MCF 10A (cell line): ENCODE measurements at regions not wholly inside any gene's neighbourhood (a gene's known extent, or its start where the extent isn't known, plus 50 kb on each side); places are given as distances from the start of the nearest gene placed in this dataset.

Experiments used
- BruUV-seq: library from RNA; stranded (reverse); fragments of 400-500 nt; replicated peaks from 2 replicates; lab custom pipeline; 2021; lab: Mats Ljungman, UMichigan
- CTCF ChIA-PET: fragments of 300-600 bp; sonication (Branson Sonifier 250); formaldehyde crosslinking; extraction: SDS; loops from one replicate; lab custom pipeline; 2021; ENCODE audit warnings: antibody characterized with exemption, inconsistent platforms; lab: Yijun Ruan, JAX
- POLR2A ChIA-PET: fragments of 300-600, 350-650 bp; sonication (Branson Sonifier 250); formaldehyde crosslinking; extraction: SDS; loops from one replicate; lab custom pipeline; 2020; ENCODE audit warnings: antibody characterized with exemption, inconsistent platforms; lab: Yijun Ruan, JAX
- DNase-seq: peaks from one replicate; pipeline ENCODE4 v3.0.0-alpha.2; 2018; ENCODE audit not compliant: unreplicated experiment
- H3K27ac Mint-ChIP-seq: one replicate; pipeline ENCODE4 v1.8.0; 2022; ENCODE audit warnings: mild to moderate bottlenecking, low read depth, mixed read lengths; ENCODE audit not compliant: unreplicated experiment
- H3K27me3 Mint-ChIP-seq: one replicate; pipeline ENCODE4 v1.8.0; 2022; ENCODE audit warnings: mixed read lengths; ENCODE audit not compliant: insufficient read depth, unreplicated experiment
- H3K36me3 Mint-ChIP-seq: one replicate; pipeline ENCODE4 v1.8.0; 2022; ENCODE audit warnings: mild to moderate bottlenecking, moderate library complexity, mixed read lengths; ENCODE audit not compliant: insufficient read depth, unreplicated experiment
- H3K4me1 Mint-ChIP-seq: one replicate; pipeline ENCODE4 v1.8.0; 2022; ENCODE audit warnings: mixed read lengths; ENCODE audit not compliant: insufficient read depth, unreplicated experiment
- H3K4me3 Mint-ChIP-seq: one replicate; pipeline ENCODE4 v1.8.0; 2022; ENCODE audit warnings: mild to moderate bottlenecking, moderate library complexity, mixed read lengths; ENCODE audit not compliant: unreplicated experiment
- H3K9me3 Mint-ChIP-seq: one replicate; pipeline ENCODE4 v1.8.0; 2022; ENCODE audit warnings: mixed read lengths; ENCODE audit not compliant: unreplicated experiment
- CTCF ChIP-seq: fragments of 200-600 bp; IDR thresholded peaks from one replicate; pipeline ENCODE4 v1.8.0; 2022; ENCODE audit warnings: antibody characterized with exemption, mild to moderate bottlenecking; ENCODE audit not compliant: unreplicated experiment
- intact Hi-C: fragments of 100-400 bp; cut with micrococcal nuclease; formaldehyde crosslinking; loops from 2 replicates; pipeline ENCODE4 v1.14.1; 2022

- no TSS peak for BruUV-seq
- no peak for TF ChIP-seq CTCF
- Mint-ChIP-seq H3K4me1 (peaks cover 11% of the 10 kb centered on the region), H3K27me3 (no peaks in the 10 kb centered on the region), H3K27ac (no peak overlapping the region), H3K4me3 (no peak overlapping the region), H3K36me3 (no peaks in the 10 kb centered on the region), H3K9me3 (peaks cover 2% of the 10 kb centered on the region)
- peak; percentile 43 for DNase-seq
- intact Hi-C loops, result no loop called here
- ChIA-PET CTCF (no interaction called here), POLR2A (interaction anchor here (0.6 to 1.2 kb wide), 3 partner anchors 9 to 41 kb away, joined by 3 to 5 read pairs (median 3); no protein-coding TSS in a partner anchor)
Measured at GRCh38 chr13:103272770-103273169, 206.6 kb upstream of the SLC10A2 start.

GRCh38 chr13:103263448-103263847, 197.2 kb upstream of the SLC10A2 start:
- POLR2A ChIA-PET, result no interaction called here
- DNase-seq, result no peak
- intact Hi-C loops, result no loop called here
- Mint-ChIP-seq H3K27me3 (no peaks in the 10 kb centered on the region), H3K9me3 (peaks cover 30% of the 10 kb centered on the region), H3K4me3 (no peak overlapping the region), H3K36me3 (no peaks in the 10 kb centered on the region), H3K4me1 (no peaks in the 10 kb centered on the region), H3K27ac (no peak overlapping the region)
- TF ChIP-seq CTCF, result no peak
- CTCF ChIA-PET, result no interaction called here
- no TSS peak for BruUV-seq

- Mint-ChIP-seq H3K27me3 (no peaks in the 10 kb centered on the region), H3K9me3 (no peaks in the 10 kb centered on the region), H3K4me3 (no peak overlapping the region), H3K4me1 (peaks cover 6% of the 10 kb centered on the region), H3K36me3 (no peaks in the 10 kb centered on the region), H3K27ac (no peak overlapping the region)
- no peak for TF ChIP-seq CTCF
- intact Hi-C loops, result no loop called here
- POLR2A ChIA-PET, result no interaction called here
- CTCF ChIA-PET, result no interaction called here
- DNase-seq, result no peak
- BruUV-seq, result no TSS peak
Measured at GRCh38 chr13:103255587-103256301, 189.5 kb upstream of the SLC10A2 start.

- ChIA-PET POLR2A (interaction anchor here (0.6 kb wide), 1 partner anchor 37 kb away, joined by 3 read pairs; no protein-coding TSS in a partner anchor), CTCF (no interaction called here)
- no peak overlapping the region for H3K27ac Mint-ChIP-seq
- no peak overlapping the region for H3K4me3 Mint-ChIP-seq
- no TSS peak for BruUV-seq
- no peaks in the 10 kb centered on the region for H3K9me3 Mint-ChIP-seq
- H3K27me3 Mint-ChIP-seq, result no peaks in the 10 kb centered on the region
- intact Hi-C loops, result no loop called here
- no peaks in the 10 kb centered on the region for H3K36me3 Mint-ChIP-seq
- TF ChIP-seq CTCF, result no peak
- no peaks in the 10 kb centered on the region for H3K4me1 Mint-ChIP-seq
- DNase-seq, result no peak
Measured at GRCh38 chr13:103250071-103250470, 183.9 kb upstream of the SLC10A2 start.
